OCI-LY3 (cell line): ENCODE measurements at regions not wholly inside any gene's neighbourhood (a gene's known extent, or its start where the extent isn't known, plus 50 kb on each side); places are given as distances from the start of the nearest gene placed in this dataset.

Source experiments
- CTCF ChIP-seq: fragments of 200-600, 300-600 bp; sonication (generic); IDR thresholded peaks from 2 replicates; pipeline ENCODE4 v1.5.1; 2014; ENCODE audit warnings: antibody characterized with exemption, low read length, low read depth
- EZH2phosphoT487 ChIP-seq: fragments of 200-600 bp; shearing (Covaris generic); IDR thresholded peaks from 2 replicates; pipeline ENCODE4 v1.6.1; 2018; ENCODE audit warnings: antibody characterized with exemption, mixed run types, low read depth

GRCh38 chr6:33961691-33962090 lies 157.9 kb upstream of the MLN start:
- no peak for TF ChIP-seq CTCF
- no peak for TF ChIP-seq EZH2phosphoT487
